ENCODE measurements at regions not wholly inside any gene's neighbourhood (a gene's known extent, or its start where the extent isn't known, plus 50 kb on each side); places are given as distances from the start of the nearest gene placed in this dataset.

DNA sequence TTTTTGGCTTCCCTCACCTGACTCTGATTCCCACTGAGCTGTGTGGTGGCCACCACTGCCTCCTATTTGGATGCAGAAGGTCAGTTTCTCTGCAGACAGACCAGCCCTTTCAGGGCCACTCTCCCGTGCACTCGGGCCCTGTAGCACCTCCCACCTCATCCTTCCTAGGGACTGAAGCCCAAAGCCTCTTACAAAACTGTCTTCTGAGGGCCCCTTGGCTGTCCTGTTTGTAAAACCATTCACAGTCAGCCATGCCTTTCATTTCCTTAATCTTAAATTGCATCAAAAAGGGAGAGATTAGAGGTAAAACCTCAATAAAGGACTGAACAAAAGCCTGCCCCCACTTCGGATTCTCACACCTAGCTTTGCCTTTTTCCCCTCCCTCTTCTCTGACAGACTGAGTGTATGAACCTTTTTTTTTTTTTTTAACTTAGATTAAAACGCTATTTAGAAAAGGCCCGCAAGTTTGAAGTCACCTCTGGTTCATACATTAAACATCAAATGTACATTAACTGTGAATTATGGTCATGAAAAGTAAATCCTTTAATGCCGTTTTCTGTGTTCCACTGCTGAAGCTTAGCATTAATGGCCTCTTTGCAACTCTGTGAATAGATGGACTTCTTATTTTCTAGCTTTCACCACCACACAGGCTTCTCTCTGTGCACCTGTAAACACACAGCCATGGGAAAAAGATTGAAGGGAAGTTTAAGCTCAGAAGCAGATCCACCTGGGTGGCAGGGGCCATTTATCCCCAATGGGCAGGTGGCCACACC, 247.2 kb upstream of the CADM1 start:
- DNase-seq (ENCODE audit: low spot score), result no peak

DNA sequence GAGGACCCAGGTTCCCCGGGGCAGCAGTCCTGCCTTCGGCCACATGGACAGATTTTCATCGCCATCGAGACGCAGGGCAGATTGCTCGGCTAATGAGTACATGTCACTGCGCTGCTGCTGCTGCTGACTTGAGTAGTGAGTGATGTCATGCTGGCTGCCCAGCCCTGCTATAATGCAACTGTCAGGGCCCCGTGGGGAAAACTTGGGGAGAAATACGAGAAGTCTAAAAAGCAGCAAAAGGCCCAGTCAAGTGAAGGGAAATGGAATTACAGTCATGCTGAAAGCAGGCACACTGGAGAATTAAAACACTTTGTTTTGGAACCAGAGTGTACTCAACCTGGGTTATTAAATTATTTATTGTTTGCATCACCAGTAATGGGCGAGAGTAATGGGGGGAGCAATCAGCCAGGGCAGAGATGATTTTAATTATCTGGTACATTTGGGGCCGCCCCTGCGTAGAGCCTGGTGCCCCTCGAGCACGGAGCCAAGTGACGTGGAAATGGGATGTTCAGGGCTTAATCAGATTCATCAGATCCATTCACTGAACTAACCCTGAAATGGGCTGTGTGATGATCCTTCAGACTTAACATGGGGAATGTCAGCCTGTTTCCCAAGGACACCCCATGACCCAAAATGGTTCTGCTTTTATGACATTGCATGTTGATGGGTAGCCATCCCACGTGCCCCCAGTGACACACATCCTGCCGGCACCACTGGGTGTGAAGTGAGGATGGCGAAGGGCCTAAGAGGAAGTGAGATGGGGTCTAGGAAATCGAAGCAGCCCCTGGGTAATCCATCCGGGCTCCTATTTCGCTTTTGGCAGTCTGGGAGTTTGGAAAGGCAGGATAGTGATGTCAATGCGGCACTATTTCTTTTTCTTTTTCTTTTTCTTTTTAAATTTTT, 241.6 kb upstream of the CADM1 start:
- peak; percentile 57 for DNase-seq (ENCODE audit: low spot score)

DNA sequence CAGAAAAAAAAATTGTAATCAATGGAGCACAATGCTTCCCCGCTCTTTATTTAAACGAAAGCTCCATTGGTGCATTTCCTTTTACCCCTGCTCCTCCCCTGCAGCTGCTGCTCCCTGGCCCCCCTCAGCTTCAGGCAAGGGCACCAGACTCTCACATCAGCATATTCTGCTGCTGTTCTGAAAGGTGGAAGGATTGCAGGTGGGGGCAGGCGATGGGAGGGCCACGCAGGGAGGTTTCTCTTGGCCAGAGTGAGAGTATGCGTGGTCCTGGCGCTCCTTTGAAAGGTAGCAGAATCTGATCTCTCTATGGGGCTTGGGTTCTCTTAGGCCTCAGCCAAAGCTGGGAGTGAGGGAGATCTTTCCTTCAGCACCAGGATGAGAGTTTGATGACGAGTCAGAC, 240.9 kb upstream of the CADM1 start:
- DNase-seq (ENCODE audit: low spot score), result no peak

DNA sequence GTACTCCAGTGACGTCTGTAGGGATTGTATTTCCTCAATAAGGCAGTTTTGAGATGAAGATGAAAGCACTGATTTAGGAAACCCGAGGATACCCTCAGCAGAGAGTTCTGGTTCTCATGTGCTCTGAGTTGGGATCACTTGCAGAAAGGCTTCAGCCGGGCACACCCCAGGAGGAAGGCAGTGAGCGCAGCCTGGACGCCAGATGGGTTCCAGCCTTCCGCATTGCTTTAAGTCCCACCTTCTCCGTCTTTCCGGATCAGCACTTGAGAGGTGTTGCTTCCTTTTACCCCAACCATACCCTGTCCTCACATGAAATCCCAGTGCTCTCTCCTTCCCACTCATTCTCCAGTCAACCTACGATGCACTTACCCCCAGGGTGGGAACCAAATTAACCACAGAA, 239.5 kb upstream of the CADM1 start:
- no peak for DNase-seq (ENCODE audit: low spot score)

DNA sequence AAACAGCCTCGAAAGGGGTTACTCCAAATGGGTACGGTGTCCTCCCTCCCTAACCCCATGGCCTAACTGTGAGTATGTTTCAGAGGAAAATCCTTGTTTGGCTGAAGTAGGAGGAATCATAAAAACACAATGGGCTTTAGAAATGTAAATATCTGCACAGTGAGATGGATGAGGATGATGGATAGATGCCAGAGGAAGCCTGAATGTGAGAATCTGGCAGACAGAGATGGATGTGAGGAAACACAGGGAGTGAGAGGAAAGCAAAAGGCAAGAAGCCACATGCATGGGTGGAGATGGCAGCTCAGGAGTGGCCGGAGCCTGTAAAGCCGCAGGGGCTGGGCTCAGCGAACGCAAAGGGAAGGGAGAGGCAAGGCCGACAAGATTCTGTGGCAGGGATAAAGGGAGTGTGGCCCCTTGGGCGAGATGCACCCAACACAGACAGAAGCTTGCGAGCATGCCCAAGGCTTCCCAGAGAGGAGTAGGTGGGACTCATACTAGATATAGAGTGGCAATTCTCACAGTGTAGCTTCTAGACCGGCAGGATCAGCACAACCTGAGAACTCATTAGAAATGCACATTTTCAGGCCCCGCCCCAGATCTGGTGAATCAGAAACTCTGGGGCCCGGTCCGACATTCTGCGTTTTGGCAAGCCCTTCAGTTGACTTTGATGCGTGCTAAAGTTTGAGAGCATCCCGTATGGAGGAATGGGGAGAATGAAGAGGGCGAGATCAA, 237.3 kb upstream of the CADM1 start:
- DNase-seq (ENCODE audit: low spot score), result no peak

DNA sequence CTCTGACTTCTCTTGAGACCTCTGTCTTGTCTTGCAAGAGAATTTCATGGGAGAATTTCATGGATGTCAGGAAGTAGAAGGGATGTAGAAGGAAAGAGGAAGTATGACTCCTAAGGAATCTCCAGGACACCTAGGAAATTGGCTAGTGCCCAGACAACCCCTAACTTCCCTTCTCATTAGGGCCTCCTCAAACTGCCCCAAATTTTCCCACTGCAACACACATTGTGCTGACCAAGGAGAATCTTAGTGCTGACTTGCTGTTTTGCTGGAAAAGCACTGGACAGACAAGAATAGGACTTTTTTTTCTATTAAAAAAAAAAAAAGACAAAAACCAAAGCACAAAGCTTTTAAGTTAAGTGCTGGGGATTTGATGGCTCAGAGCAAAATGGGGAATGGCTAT, 236.1 kb upstream of the CADM1 start:
- no peak for DNase-seq (ENCODE audit: low spot score)

DNA sequence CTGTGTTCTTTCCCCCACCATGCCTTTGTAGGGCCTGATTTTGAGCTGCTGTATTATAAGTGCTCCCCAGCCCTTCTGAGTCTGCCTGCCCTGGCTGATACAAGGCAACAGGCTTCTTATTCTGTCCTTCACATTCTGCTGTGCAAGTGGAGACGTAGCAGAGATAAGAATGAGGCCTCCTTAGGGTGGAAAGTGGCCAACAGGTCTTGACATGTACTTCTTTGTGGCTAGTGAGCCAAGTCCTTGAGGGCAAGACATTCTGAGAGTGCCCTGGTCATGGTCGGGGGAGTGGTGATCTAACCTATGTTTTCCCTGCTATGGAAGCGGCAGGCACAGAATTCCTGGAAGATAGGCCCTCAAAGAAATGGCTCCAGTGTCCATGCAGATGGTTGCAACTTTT, 235.7 kb upstream of the CADM1 start:
- no peak for DNase-seq (ENCODE audit: low spot score)

DNA sequence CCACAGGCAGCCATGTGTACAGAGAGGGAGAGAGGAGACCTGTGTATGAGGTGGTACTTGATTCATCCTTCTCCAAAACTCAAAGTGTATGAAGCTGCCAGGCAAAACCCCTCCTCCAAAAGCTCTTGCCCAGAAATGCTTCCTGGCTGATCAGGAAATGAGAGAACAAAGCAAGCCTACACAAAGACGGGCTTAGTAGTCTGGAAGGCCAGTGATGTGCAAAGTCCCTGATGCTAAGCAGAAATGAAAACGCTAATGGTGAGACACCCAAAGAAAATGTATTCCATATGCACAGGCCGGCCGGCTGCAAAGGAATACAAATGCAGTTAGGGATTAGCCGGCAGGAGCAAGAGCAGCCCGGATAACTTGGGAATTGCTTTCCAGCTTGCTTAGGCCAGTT, 234.9 kb upstream of the CADM1 start:
- no peak for DNase-seq (ENCODE audit: low spot score)

DNA sequence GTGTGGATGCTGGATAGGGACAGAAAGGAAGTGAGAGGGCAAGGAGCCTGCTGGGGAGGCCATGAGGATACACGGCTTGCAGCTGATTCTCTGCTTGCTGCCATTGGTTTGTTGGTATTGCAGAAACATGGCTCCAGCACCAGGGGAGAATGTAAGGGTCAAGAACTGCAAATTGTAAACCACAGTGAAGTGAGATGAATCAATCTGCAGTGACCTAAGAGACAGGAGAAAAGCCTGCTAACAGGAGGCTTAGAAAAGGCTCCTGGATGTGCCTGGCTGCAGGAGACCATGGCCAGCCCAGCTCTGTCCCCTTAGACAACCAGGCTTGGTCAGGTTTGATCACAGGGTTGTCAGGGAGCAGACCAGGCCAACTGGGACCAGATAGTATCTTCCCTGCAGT, 233.7 kb upstream of the CADM1 start:
- DNase-seq (ENCODE audit: low spot score), result no peak

DNA sequence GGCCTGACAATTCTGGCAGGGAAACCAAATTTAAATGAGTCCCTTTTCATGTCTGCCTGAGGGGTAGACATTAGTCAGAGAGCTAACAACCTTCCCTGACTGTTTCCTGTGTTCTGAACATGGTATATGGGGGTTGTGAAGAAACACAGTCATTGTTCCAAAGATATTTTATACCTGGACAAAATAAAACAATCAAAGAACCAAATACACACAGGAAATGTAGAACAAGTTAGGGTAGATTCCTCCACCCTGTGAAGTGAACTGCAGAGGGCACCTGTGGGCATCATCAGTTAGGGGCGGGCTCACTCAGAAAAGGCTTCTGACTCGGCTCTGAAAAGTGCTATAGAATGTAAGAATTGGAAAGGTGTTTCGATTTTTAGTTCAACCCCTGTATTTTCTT, 231.9 kb upstream of the CADM1 start:
- DNase-seq (ENCODE audit: low spot score), result no peak

DNA sequence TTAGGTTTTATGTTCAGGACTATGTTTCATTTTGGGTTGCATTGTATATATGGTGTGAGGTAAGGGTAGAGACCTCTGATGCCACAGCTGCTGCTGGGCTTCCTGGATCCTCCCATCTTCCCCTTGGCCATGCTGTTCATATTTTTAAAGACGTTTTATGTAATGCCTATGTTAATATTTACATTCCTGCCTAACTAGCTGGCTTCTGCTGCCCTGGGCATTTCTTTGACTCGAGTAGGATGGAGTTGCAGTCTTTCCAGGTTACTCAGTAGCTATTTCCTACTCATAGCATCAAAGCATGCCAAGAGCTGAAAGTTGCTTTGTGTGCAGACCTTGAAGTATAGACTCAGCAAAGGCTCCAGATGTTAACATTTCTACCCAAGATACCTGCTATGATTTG, 220.5 kb upstream of the CADM1 start:
- no peak for DNase-seq (ENCODE audit: low spot score)

DNA sequence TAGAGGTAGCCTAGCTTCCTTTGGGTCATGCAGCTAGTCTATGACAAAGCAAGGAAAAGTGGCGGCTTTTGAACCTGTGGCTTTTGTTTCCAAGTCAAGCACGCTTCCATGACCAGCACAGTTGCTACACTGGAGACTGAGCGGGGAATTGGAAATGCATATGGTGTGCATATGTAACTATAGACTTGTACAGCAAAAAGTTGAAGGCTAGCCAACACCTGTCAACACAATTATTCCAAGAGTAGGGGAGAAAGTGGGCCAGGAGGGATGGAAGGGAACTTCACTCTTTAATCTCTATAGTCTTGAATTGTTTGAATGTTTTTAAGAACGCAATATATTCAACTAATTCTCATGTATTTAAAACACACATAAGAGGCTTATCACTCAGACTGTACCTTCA, 218.5 kb upstream of the CADM1 start:
- DNase-seq (ENCODE audit: low spot score), result no peak

DNA sequence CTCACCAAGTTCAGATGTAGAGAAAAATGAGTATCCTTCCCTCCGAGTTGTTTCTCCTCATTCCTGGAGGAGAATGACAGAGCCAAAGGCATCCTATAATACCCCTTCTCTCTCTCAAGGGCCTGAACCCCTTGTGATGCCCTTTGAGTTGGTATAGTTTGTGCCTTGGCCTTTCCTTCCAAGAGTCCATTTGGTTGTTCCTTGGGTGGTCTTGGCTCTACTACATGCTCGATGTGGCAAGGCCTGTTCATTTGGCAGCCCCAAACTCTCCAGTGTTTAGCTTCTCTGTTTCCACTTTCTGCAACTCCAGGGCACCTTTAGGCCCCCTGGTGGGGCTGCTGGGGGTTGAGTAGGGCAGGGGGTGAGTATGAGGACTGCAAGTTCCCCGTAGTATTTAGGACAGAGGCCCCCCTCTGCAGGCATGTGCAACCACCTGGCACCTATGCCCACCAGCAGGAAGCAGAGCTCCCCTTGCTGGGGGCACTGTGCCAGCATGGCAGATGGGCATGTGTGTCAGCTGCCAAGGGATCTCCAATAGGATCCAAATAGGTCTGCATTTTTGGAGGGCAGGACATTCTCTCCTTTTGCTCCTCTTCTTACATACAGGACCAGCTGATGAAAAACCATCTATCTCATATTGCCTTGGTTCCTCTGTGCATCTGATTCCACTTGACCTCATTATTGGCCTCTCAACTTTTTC, 217.2 kb upstream of the CADM1 start:
- DNase-seq (ENCODE audit: low spot score), result no peak

DNA sequence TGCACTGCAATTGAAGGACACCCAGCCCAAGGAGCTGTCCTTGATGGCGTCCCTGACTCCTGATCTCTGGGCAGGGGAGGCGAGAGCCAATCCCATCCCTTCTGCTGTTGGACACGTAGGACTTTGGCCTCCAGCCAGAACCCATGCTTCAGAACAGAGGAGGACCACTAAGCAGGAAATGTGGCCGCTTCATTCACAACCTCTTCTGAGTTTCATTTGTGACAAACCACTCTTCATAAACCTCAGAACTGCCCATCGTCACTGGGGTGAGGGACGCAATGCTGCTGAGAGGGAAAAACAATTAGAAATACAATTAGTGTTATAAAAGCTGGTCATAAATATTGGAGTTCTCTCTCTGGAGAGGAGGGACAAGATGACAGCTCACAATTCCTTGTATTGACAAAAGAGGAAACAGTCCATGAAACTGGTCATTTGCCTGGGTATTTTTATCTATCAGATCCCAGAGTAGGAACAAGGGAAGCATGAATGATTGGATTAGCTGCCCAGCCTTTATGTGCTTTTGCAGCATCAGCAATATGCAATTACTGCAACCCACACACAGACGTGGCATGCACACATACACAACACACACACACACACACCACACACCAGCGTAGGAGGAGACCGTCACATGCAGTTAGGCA, 216.5 kb upstream of the CADM1 start:
- DNase-seq (ENCODE audit: low spot score), result no peak

DNA sequence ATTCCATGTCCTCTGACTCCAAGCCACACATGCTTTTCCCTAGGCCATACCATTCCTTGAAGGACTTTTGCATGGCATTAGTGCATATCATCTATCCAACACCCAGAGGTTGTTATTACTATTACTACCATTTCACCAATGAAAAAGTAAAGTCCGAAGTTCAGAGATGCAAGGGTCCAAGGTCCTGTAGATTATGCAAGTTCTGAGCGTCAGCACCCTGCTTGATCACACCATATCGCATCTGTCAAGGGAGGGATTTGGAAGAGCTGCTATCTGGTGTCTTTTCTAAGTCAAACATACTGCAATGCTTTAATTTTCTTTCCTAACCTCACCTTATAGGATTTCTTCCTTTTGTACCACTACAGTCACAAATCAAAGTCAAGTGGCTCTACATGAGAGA, 214.7 kb upstream of the CADM1 start:
- DNase-seq (ENCODE audit: low spot score), result no peak

DNA sequence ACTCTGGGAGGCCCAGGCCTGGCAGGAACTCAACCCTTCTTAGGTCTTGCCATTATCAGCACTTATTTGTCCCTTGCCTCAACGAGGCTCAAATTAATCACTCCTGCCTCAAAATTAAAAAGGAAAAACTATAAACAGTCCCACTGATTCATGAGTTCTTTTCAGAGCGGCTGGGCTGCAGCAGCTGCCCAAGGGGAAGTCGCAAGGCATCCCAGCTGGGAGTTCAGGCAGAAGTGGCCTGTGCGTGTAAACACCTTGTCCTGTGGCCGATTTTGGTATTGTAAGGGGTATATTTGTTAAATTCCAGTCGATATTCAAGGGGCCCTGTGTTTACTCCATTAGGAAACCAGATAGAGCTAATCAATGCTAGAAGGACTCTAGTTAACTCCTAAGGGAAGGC, 213.9 kb upstream of the CADM1 start:
- DNase-seq (ENCODE audit: low spot score), result no peak

DNA sequence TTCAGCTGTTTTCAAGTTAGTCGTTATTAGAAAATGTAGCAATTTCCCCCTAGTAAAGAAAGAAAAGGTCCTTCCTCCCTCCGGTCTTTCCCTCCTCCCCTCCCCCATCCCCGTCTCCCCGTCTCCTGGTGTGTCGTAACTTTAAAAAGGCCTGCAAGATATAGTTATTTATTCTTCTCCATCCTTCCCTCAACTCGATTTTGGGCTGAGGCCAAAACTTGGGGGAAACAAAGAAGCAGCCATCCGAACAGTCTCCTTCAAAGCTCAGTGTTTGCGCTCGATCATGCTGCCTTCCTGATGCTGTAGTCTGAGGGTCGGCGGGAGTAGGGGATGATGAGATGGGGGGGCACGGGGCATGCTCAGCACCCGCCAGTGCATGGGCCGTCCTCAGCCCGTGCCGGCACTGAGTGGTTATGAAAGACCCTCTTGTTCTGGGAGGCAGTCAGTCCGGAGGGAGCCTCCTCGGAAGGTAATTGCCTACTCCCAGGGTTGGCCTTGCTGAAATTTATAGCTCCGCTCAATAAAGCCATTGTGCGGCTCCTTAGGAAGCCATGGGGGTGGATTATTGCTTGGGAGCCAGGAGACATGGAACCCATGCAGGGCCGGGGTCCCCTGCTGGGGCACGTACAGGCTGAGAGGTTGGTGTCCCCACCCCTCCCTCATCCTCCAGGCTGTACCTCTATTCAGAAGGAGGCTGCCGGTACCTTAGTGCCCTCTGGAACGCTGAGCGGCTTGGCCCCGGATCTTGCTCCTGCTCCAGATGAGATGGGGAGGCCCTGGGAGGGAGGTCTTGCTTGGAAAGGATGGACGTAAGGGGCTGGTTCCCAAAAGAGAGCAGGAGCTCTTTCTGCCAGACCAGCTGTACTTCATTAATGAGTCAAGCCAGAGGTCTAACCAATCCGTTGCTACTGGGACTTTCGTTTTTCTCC, 212.7 kb upstream of the CADM1 start:
- DNase-seq (ENCODE audit: low spot score), result no peak

DNA sequence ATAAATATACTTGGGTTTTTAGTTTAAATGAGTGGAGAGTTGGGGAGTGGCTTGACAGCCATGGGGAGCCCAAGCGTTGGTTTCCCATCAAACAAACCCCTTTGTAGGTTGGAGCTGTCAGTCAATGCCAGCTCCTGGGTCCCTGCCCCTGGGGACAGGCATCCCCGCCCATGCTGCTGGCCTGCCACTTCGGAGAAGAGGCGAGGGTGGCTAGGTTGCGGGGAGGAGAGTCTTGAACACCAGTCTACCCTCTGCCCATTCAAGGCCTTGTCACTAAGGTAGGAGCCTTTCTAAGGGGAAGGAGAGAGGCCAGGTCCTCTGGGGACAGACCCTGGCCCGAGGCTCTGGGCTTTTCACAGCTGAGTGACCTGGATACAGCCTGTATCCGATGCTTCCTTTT, 211.9 kb upstream of the CADM1 start:
- DNase-seq (ENCODE audit: low spot score), result no peak

DNA sequence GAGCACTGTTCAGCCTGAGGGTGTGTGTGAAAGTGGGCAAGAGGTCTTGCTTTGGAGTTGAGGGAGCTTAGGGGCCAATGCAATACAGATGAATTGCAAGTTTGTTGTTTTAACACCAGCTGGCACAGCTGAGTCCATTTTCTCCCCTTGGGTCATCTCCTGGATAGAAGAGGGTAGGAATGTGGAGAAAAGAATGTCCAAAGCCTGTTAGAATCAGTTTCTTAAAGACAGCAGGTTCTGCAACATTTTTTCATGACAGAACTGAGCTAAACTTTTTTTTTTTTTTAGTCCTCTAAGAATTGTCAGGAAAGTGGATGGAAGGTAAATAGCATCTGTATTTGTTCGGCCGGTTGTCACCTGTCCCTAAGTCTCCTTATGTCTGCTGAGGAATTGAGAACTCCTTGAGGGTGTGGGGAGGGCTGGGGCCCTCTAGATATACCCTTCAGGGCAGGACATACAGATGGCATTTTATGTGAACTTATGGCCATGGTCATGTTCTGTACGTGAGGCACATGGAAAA, 211.1 kb upstream of the CADM1 start:
- no peak for DNase-seq (ENCODE audit: low spot score)

DNA sequence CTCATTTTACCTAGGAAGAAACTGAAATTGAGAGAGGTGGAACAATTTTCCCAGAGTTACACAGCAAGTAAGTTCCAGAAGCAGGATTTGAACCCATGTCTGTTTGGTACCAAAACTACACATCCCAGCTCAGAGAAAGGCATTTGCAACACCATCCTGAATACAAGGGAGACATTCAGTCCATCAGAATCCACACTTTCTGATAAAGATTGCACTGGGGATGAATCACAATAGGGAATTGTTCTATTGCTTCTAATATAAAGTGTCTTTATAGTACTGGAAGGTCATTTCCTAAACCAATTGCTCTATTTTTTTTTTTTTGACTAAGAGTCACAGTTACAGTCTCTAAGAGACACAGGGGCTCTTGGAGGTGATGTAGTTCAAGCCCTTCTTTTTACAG, 208.1 kb upstream of the CADM1 start:
- no peak for DNase-seq (ENCODE audit: low spot score)
